Stimulated activated CD8-positive, alpha-beta memory T cell treated with anti-CD3 and anti-CD28 coated beads, Interleukin-7, amount 100 ng/mL, for 1 hour (primary cell): ENCODE measurements at regions not wholly inside any gene's neighbourhood (a gene's known extent, or its start where the extent isn't known, plus 50 kb on each side); places are given as distances from the start of the nearest gene placed in this dataset.
"Not testable (repeated sequence)": the region's sequence is repeated elsewhere in the genome, so short reads cannot be mapped to it uniquely, and the experiment has no call there.

ENCODE experiments used
- DNase-seq, 2 donors: peaks; one replicate each; pipeline ENCODE4 v3.0.0-alpha.2; 2020; ENCODE audit warnings: low read depth in 2 of 2

- no peak for DNase-seq
Observed at GRCh38 chr6:28658475-28659249, 133.0 kb downstream of the GPX5 start.

- DNase-seq: no peak
Observed at GRCh38 chr6:28659250-28659566, 133.5 kb downstream of the GPX5 start.

GRCh38 chr6:28661097-28661713 lies 135.5 kb downstream of the GPX5 start:
- no peak for DNase-seq

- no peak for DNase-seq
Observed at GRCh38 chr6:28664870-28665396, 139.3 kb downstream of the GPX5 start.

- DNase-seq: no peak
Observed at GRCh38 chr6:28673417-28673786, 147.7 kb downstream of the GPX5 start.

- DNase-seq: no peak
Observed at GRCh38 chr6:28673787-28674671, 148.3 kb downstream of the GPX5 start.

GRCh38 chr6:28675600-28675999 lies 149.9 kb downstream of the GPX5 start:
- DNase-seq: no peak

GRCh38 chr6:28682542-28682941 lies 156.9 kb downstream of the GPX5 start:
- no peak for DNase-seq

- DNase-seq: not testable (repeated sequence)
Observed at GRCh38 chr6:28682956-28683685, 157.4 kb downstream of the GPX5 start.

GRCh38 chr6:28683945-28684538 lies 158.4 kb downstream of the GPX5 start:
- no peak for DNase-seq

GRCh38 chr6:28685960-28686359 lies 160.3 kb downstream of the GPX5 start:
- DNase-seq: not testable (repeated sequence)

GRCh38 chr6:28686446-28687027 lies 160.9 kb downstream of the GPX5 start:
- peak; percentile 2 to 7 for DNase-seq

GRCh38 chr6:28687309-28687981 lies 161.8 kb downstream of the GPX5 start:
- not testable (repeated sequence) for DNase-seq

GRCh38 chr6:28691991-28692390 lies 166.3 kb downstream of the GPX5 start:
- not testable (repeated sequence) for DNase-seq

- no peak for DNase-seq
Observed at GRCh38 chr6:28693033-28693750, 167.5 kb downstream of the GPX5 start.

GRCh38 chr6:28693751-28694443 lies 168.2 kb downstream of the GPX5 start:
- DNase-seq: no peak

- DNase-seq: no peak
Observed at GRCh38 chr6:28695715-28696114, 170.0 kb downstream of the GPX5 start.

GRCh38 chr6:28696167-28696566 lies 170.5 kb downstream of the GPX5 start:
- DNase-seq: no peak

GRCh38 chr6:28696682-28697081 lies 171.0 kb downstream of the GPX5 start:
- DNase-seq: no peak
